ENCODE measurements at regions not wholly inside any gene's neighbourhood (a gene's known extent, or its start where the extent isn't known, plus 50 kb on each side); places are given as distances from the start of the nearest gene placed in this dataset.
"Not testable (repeated sequence)": the region's sequence is repeated elsewhere in the genome, so short reads cannot be mapped to it uniquely, and the experiment has no call there.

- no peak for DNase-seq
Measured at GRCh38 chr2:89834306-89834705, 1142.8 kb downstream of the RPIA start.

GRCh38 chr2:89836326-89836725 lies 1144.9 kb downstream of the RPIA start:
- DNase-seq, result not testable (repeated sequence)

DNA sequence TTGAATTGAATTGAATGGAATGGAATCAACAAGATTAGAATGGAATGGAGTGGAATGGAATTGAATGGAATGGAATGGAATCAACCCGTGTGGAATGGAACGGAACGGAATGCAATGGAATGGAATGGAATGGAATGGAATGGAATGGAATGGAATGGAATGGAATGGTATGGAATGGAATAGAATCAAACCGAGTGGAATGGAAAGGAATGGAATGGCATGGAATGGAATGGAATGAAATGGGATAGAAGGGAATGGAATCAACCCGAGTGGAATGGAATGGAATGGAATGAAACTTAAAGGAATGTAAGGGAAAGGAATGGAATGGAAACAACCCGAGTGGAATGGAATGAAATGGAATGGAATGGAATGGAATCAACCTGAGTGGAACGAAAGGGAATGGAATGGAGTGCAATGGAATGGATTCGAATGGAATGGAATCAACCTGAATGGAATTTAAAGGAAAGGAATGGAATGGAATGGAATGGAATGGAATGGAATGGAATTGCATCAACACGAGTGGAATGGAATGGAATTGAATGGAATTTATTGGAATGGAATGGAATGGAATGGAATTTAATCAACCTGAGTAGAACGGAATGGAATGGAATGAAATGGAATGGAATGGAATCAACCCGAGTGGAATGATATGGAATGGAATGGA lies 1146.6 kb downstream of the RPIA start:
- no peak for DNase-seq

DNA sequence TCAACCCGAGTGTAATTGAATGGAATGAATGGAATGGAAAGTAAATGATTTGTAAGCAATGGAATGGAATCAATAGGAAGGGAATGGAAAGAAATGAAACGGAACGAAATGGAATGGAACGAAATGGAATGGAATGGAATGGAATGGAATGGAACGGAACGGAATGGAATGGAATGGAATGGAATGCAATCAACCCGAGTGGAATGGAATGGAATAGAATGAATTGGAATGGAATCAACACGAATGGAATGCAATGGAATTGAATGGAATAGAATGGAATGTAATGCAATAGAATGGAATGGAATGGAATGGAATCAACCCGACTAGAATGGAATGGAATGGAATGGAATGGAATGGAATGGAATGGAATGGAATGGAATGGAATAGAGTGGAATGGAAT lies 1148.7 kb downstream of the RPIA start:
- DNase-seq, result not testable (repeated sequence)

DNA sequence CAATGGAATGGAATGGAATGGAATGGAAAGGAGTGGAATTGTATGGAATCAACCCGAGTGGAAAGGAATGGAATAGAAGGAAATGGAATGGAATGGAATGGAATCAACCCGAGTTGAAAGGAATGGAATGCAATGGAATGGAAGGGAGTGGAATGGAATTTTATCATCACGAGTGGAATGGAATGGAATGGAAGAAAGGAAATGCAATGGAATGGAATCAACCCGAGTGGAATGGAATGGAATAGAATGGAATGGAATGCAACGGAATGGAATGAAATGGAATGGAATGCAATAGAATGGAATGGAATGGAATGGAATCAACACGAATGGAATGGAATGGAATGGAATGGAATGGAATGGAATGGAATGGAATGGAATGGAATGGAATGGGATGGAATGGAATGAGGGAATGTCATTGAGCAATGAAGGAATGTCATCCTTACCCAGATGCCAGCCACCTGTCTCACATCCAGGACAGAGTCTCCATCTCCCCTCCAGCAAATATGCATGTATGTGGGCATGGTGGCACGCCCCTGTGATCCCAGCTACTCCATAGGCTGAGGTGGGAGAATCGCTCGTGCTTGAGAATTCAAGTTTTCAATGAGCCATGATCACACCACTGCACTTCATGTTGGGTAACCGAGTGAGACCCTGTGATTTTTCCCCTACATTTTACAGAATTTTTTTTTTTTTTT lies 1149.5 kb downstream of the RPIA start:
- DNase-seq, result not testable (repeated sequence)

- DNase-seq, result no peak
Measured at GRCh38 chr2:89841476-89841840, 1150.0 kb downstream of the RPIA start.

DNA sequence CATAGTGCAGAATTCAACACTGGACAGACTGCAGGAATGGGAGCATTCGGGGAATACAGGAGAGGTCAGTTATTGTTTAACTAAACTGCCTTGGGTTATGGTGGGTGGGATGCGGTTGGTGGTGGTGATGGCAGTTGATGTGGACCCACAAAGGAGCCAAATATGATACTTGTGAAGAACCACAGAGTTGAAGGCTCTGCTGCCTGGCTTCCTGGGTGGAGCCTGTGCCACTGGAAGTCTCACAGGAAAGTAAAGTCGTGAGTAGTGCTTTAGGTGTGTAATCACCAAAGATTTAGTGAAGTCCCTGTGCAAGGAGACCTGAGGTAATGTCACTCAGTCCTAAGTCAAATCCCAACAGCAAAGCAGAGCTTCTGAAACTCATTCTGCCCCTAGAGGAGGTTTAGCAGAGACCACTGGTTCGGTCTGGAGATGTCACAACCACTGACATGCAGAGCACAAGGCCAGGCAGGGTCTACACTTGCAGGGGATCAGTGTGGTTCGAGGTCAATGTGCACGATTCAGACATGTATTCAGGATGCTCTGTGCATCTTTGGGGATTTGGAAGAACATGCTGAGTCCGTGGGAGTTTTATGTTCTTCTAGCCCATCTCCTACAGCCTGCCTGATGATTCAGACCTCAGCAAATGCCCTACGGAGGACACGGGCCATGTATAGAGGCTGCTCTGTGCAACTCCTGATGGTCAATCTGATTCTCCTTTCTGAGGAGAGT lies 1150.9 kb downstream of the RPIA start:
- no peak for DNase-seq

- no peak for DNase-seq
Measured at GRCh38 chr2:89844221-89844943, 1152.9 kb downstream of the RPIA start.

DNA sequence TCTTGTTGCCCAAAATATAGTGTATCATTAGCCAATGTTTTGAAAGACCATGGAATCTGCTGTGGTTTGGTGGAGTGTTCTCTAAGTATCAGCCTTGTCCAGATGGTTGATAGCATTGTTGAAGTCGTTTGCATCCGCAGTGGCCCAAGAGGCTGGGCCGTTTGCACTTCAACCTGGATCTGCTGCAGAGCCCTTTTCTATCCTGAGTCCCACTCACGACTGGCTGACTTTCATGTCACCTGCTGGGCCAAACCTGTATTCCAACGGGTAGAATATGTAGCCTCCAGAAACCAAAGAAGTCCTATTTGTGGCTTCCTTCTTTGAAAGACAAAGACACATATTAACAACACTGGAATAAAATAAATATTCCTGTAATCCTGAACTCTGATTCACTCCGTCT lies 1154.1 kb downstream of the RPIA start:
- no peak for DNase-seq

GRCh38 chr2:89848114-89848513 lies 1156.6 kb downstream of the RPIA start:
- no peak for DNase-seq

DNA sequence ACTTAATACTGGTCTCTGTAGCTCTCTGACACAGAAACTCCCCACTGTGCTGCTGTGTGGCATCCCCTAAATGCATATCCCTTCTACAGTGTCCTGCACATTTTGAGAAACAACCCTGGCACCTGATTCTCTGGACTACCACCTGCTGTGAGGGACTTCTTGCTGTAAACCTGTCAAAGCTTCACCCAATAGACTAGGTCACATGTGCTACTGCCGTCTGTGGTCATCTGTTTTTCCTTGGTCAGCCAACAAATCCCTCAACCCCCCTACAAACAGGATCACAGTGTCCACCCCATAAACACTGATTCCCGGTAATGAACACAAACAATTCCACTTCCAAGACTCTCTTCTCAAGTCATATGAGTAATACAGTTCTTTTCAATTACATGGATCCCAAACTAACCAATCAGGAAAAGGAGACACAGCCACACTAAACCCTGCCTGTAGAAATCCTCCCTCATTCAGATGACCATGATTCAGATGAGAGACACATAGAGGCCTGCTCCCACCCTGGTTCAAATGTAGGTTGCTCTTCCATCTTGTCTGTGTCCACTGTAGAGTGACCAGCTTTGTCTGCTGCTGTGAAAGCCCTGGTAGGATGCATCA lies 1157.4 kb downstream of the RPIA start:
- DNase-seq, result no peak

DNA sequence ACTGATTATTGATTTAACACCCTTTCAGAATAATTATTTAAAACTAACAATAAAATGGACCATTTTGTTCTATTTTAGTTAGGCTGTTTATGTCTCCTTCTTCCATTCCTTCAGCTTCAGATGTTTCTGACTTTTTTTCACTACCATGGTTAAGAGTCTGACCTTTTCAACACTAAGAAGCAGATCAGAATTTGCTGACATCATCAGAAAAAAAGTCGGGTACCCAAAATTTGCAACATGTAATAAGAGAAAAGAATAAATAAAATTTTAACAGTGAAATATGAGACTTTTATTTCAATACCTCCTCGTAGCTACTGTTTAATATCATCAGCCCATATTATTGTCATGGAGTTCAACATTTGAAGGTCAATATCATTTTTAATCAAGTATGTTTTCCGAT lies 1158.3 kb downstream of the RPIA start:
- DNase-seq, result no peak

GRCh38 chr2:89850481-89850880 lies 1159.0 kb downstream of the RPIA start:
- no peak for DNase-seq

DNA sequence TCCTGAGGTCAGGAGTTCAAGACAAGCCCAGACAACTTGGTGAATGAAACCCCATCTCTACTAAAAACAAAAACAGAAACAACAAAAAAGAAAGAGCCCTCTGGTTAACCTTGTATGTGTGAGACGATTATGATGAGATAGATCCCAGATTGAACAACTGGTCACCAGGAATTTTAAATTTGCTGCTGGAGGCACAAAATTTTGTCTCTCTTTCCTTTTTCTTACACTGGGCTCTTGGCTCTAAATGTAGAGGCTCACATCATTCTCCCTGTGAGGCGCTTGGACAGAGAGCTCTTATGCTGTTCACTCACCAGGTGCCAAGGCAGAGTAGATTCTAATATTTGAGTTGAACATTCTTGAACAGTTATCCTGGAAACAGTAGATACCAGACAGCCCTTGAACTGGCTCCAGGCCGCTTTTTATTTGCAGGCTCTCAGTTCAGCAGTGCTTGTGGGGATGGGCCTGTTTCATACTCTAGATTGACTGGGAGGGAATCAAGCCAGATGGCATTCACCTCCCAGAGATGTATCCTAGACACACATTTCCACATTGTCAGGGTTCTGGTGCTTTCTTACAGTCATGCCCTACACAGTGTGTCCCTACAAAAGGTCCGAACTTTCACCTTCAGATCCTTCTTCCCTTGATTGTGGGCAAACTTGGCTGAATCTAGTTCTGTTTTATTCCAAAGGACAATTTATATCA lies 1159.6 kb downstream of the RPIA start:
- DNase-seq, result no peak

- no peak for DNase-seq
Measured at GRCh38 chr2:89851583-89851905, 1160.1 kb downstream of the RPIA start.

DNA sequence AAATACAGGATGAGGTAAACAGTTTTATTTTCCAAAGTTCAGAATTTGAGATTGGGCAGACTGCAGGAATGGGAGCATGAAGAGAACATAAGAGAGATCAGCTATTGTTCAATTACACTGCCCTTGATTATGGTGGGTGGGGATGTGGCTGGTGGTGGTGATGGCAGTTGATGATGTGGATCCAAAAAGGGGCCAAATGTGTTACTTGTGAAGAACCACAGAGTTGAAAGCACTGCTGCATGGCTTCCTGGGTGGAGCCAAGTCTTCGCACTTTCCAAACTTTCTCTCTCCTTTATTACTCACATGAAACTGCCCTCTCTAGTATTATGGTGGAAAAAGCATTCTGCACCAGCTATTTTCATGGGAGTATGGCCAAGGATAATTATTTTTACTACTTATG lies 1162.0 kb downstream of the RPIA start:
- DNase-seq, result not testable (repeated sequence)

DNA sequence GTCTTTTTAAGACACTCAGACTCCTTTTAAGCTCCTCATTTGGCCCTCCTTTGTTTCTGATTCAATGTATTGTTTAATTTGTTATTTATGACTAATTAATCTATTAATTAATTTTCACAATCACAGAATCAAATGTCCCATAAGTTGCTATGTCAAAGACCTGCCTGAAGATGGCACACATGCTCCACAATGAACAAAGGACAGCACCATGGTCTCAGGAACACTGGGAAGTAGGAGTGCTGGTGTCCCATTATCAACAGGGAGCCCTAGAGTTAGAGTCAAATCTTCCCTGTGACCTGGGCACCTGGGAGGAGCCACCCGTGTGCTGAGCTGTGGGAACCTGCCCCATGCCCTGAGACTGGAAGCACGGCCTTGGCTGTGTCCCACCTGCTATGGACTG lies 1164.3 kb downstream of the RPIA start:
- not testable (repeated sequence) for DNase-seq

DNA sequence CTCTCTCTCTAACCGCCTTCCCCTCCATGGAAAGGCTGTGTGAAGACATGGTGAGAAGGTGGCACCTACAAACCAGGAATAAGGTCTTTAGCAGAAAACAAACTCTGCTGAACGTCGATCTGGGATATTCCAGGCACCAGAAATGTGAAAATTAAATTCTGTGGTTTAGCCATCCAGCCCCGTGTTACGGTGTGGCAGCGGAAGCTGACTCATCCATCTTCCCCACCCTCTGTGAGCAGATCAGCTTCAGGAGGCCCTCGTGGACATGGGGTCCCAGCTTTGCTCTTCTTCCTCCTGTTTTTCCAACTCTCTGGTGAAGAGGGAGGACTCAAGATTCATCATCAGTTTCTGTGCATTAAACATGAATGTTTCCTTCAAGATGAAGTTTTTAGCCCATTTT lies 1164.8 kb downstream of the RPIA start:
- DNase-seq, result not testable (repeated sequence)

GRCh38 chr2:89862164-89862563 lies 1170.7 kb downstream of the RPIA start:
- not testable (repeated sequence) for DNase-seq

DNA sequence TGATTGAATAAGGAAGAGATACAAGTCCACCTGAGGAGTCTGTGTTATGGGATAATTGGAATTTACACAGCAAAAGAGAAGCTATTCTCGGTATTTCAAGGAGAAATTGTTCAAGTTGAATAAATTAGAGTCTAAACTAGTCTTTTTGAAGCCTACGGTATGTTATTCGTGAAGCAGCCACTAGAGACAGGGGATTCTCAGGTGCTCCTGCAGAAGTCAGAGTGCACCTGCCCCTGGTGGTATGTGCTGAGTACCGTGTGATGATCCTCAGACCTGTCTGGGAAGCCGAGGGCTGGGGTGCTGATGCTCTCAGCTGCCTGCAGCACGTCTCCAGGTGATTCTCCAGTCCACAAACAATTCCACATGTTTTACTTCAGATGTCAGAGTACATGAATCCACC lies 1171.7 kb downstream of the RPIA start:
- not testable (repeated sequence) for DNase-seq

GRCh38 chr2:89874810-89875595 lies 1183.5 kb downstream of the RPIA start:
- DNase-seq, result not testable (repeated sequence)

DNA sequence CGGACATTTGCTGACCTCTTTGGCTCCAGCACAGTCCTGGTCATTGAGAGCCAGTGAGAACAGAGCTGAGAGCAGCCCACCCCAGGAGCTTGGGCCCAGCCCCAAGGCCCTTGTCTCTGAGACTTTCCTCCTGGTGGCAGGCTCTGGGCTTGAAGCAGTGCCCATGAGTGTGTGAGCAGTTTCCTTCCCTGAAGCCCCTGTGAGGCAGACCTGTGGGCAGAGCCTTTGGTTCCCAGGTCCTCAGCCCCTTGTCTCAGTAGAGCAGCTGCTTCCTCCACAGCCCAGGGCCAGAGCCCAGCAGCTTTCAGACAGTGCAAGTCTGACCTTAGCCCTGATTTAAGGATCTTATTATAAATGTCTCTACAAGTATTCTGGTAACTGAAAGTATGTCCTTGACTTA lies 1185.0 kb downstream of the RPIA start:
- DNase-seq, result not testable (repeated sequence)

All from activated CD4-positive, CD25-positive, alpha-beta regulatory T cell treated with anti-CD3 and anti-CD28 coated beads, Interleukin-2, amount 50 U/mL, for 72 hours (primary cell).